Upper lobe of left lung (tissue), 6 donors: ENCODE measurements at regions not wholly inside any gene's neighbourhood (a gene's known extent, or its start where the extent isn't known, plus 50 kb on each side); places are given as distances from the start of the nearest gene placed in this dataset.

Experiments
- ATAC-seq, 2 donors: fragments of 200-7000 bp; cut with Tn5 transposase; one replicate each; pipeline ENCODE4 v1.9.1; 2022; ENCODE audit warnings: mild to moderate bottlenecking in 2 of 2, moderate library complexity in 2 of 2; ENCODE audit not compliant: low FRiP score in 2 of 2
- DNase-seq, 2 donors: peaks; one replicate each; pipeline ENCODE4 v3.0.0-alpha.2; 2019 to 2020
- H3K27ac ChIP-seq, 4 donors: fragments of 200-600 bp; sonication (generic); one replicate each; pipeline ENCODE4 v1.5.1; 2016 to 2019
- H3K27me3 ChIP-seq, 4 donors: fragments of 200-600 bp; sonication (generic); one replicate each; pipeline ENCODE4 v1.5.1; 2017 to 2019
- H3K36me3 ChIP-seq, 4 donors: fragments of 200-600 bp; sonication (generic); one replicate each; pipeline ENCODE4 v1.5.1; 2016 to 2019
- H3K4me1 ChIP-seq, 4 donors: fragments of 200-600 bp; sonication (generic); one replicate each; pipeline ENCODE4 v1.5.1; 2018 to 2019
- H3K4me3 ChIP-seq, 4 donors: fragments of 200-600 bp; sonication (generic); one replicate each; pipeline ENCODE4 v1.5.1; 2017 to 2019; ENCODE audit warnings: mild to moderate bottlenecking in 2 of 4, moderate library complexity in 1 of 4
- H3K9me3 ChIP-seq, 4 donors: fragments of 200-600 bp; sonication (generic); one replicate each; pipeline ENCODE4 v1.5.1; 2018 to 2019
- CTCF ChIP-seq, 6 experiments: fragments of 450-650 bp in 4 of 6; fragments of 200-600 bp in 2 of 6; sonication (generic) in 2 of 6; IDR thresholded peaks; one replicate each; pipeline ENCODE4 v1.5.1; 2016 to 2019; ENCODE audit warnings: antibody characterized with exemption in 6 of 6
- EP300 ChIP-seq, 4 donors: sonication (generic); formaldehyde crosslinking; IDR thresholded peaks; one replicate each; pipeline ENCODE4 v1.5.1; 2017; ENCODE audit warnings: antibody characterized with exemption in 4 of 4, control low read depth in 2 of 4
- POLR2A ChIP-seq, 4 donors: fragments of 450-650 bp; IDR thresholded peaks; one replicate each; pipeline ENCODE4 v1.5.1; 2016 to 2017; ENCODE audit warnings: antibody characterized with exemption in 4 of 4, mild to moderate bottlenecking in 2 of 4
- POLR2AphosphoS5 ChIP-seq, 2 donors: sonication (generic); formaldehyde crosslinking; IDR thresholded peaks; one replicate each; pipeline ENCODE4 v1.5.1; 2017; ENCODE audit warnings: antibody characterized with exemption in 2 of 2
- WGBS, 2 donors: methylation state at CpG; one replicate each; pipeline ENCODE4 v1.1.5; 2017 to 2018; 5-methylcytosine and 5-hydroxymethylcytosine counted together
- donor health status: DM: no; HTN: no; CAD: no; lungs with moderate emphysema.
- donor health status: DM: no; HTN: yes; CAD: no; lungs with severe emphysema.

- Histone ChIP-seq H3K4me3 (no peak overlapping the region), H3K27me3 (no peaks in the 10 kb centered on the region), H3K4me1 (no peaks in the 10 kb centered on the region), H3K9me3 (no peaks in the 10 kb centered on the region), H3K27ac (no peak overlapping the region), H3K36me3 (no peaks in the 10 kb centered on the region)
- ATAC-seq (no peak), DNase-seq (no peak)
- WGBS, 2 donors: 88 to 92% methylated on average over 1 of the region's 1 CpG
- TF ChIP-seq EP300 (IDR thresholded peaks at IDR 0.05) (no peak), POLR2A (IDR thresholded peaks at IDR 0.05) (no peak), POLR2AphosphoS5 (IDR thresholded peaks at IDR 0.05) (no peak), CTCF (IDR thresholded peaks at IDR 0.05) (no peak)
Measured at GRCh38 chr4:164441109-164441508, 312.8 kb upstream of the SMIM31 start.

- no peaks in the 10 kb centered on the region for H3K36me3 ChIP-seq
- H3K27me3 ChIP-seq: no peaks in the 10 kb centered on the region
- DNase-seq (no peak), ATAC-seq (no peak)
- H3K9me3 ChIP-seq: no peaks in the 10 kb centered on the region
- 55 to 56% methylated on average over 3 of the region's 3 CpGs for WGBS, 2 donors
- no peak overlapping the region for H3K4me3 ChIP-seq
- H3K4me1 ChIP-seq: no peaks in the 10 kb centered on the region
- TF ChIP-seq EP300 (IDR thresholded peaks at IDR 0.05) (no peak), POLR2A (IDR thresholded peaks at IDR 0.05) (no peak), CTCF (IDR thresholded peaks at IDR 0.05) (no peak), POLR2AphosphoS5 (IDR thresholded peaks at IDR 0.05) (no peak)
- no peak overlapping the region for H3K27ac ChIP-seq
Measured at GRCh38 chr4:164442180-164442579, 311.8 kb upstream of the SMIM31 start.

DNA sequence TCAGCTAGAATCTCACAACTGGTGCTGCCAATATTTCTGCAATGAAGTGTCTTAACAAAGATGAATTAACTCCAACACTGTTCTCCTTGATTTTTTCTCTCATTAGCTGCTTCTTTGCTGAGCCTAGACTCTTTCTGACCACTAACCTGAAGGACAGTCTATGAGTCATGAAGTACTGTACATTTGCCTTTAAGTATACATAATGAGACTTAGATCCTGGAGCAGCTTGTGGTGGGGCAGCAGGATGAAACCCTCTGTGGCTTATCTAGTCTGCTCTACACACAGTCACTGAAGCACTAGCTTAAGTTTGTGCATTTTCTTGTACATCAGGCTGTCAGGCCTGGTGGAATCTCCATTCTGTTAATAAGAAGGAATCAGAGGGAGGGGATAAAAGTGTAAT is 307.4 kb upstream of the SMIM31 start:
- Histone ChIP-seq H3K9me3 (no peaks in the 10 kb centered on the region), H3K4me3 (no peak overlapping the region), H3K4me1 (no peaks in the 10 kb centered on the region), H3K36me3 (no peaks in the 10 kb centered on the region), H3K27me3 (no peaks in the 10 kb centered on the region), H3K27ac (no peak overlapping the region)
- TF ChIP-seq CTCF (IDR thresholded peaks at IDR 0.05) (no peak), POLR2AphosphoS5 (IDR thresholded peaks at IDR 0.05) (no peak), POLR2A (IDR thresholded peaks at IDR 0.05) (no peak), EP300 (IDR thresholded peaks at IDR 0.05) (no peak)
- DNase-seq (no peak), ATAC-seq (no peak)

GRCh38 chr4:164461901-164462300 is 292.0 kb upstream of the SMIM31 start:
- H3K27ac ChIP-seq: no peak overlapping the region

More at GRCh38 chr4:164461901-164462300, 292.0 kb upstream of the SMIM31 start:
- 54 to 59% methylated on average over 2 of the region's 2 CpGs for WGBS, 2 donors
- H3K9me3 ChIP-seq: no peaks in the 10 kb centered on the region
- TF ChIP-seq EP300 (IDR thresholded peaks at IDR 0.05): no peak
- TF ChIP-seq CTCF (IDR thresholded peaks at IDR 0.05): no peak
- TF ChIP-seq POLR2AphosphoS5 (IDR thresholded peaks at IDR 0.05): no peak
- TF ChIP-seq POLR2A (IDR thresholded peaks at IDR 0.05): no peak
- no peaks in the 10 kb centered on the region for H3K27me3 ChIP-seq
- no peaks in the 10 kb centered on the region for H3K36me3 ChIP-seq
- no peak for DNase-seq
- no peaks in the 10 kb centered on the region for H3K4me1 ChIP-seq
- no peak for ATAC-seq
- H3K4me3 ChIP-seq: no peak overlapping the region
